ENCODE measurements at regions not wholly inside any gene's neighbourhood (a gene's known extent, or its start where the extent isn't known, plus 50 kb on each side); places are given as distances from the start of the nearest gene placed in this dataset.

GRCh38 chr4:145420595-145421214, 60.9 kb upstream of the SMAD1 start:
- TF ChIP-seq CTCF (IDR thresholded peaks at IDR 0.05 in 8 of 11, conservative IDR thresholded peaks at IDR 0.05 in 3 of 11) (no peak), POLR2A (IDR thresholded peaks at IDR 0.05) (no peak)
